Suprapubic skin (tissue), 4 donors: ENCODE measurements at regions not wholly inside any gene's neighbourhood (a gene's known extent, or its start where the extent isn't known, plus 50 kb on each side); places are given as distances from the start of the nearest gene placed in this dataset.

ENCODE experiments used
- DNase-seq, 2 donors: peaks; one replicate each; pipeline ENCODE4 v3.0.0-alpha.2; 2019; ENCODE audit warnings: low spot score in 2 of 2
- H3K27ac ChIP-seq: fragments of 200-600 bp; sonication (generic); one replicate; pipeline ENCODE4 v1.5.1; 2019
- H3K27me3 ChIP-seq: fragments of 200-600 bp; sonication (generic); one replicate; pipeline ENCODE4 v1.5.1; 2019
- H3K36me3 ChIP-seq: fragments of 200-600 bp; sonication (generic); one replicate; pipeline ENCODE4 v1.5.1; 2019
- H3K4me1 ChIP-seq: fragments of 200-600 bp; sonication (generic); one replicate; pipeline ENCODE4 v1.5.1; 2019
- H3K4me3 ChIP-seq: fragments of 200-600 bp; sonication (generic); one replicate; pipeline ENCODE4 v1.5.1; 2019; ENCODE audit warnings: mild to moderate bottlenecking
- H3K9me3 ChIP-seq: fragments of 200-600 bp; sonication (generic); one replicate; pipeline ENCODE4 v1.5.1; 2019
- CTCF ChIP-seq, 2 donors: fragments of 200-600 bp in 1 of 2; fragments of 450-650 bp in 1 of 2; sonication (generic) in 1 of 2; IDR thresholded peaks; one replicate each; pipeline ENCODE4 v1.5.1; 2016 to 2019; ENCODE audit warnings: antibody characterized with exemption in 2 of 2, mild to moderate bottlenecking in 1 of 2, moderate library complexity in 1 of 2
- EP300 ChIP-seq: sonication (generic); formaldehyde crosslinking; IDR thresholded peaks from one replicate; pipeline ENCODE4 v1.6.1; 2017; ENCODE audit warnings: antibody characterized with exemption
- POLR2A ChIP-seq, 2 donors: fragments of 450-650 bp; IDR thresholded peaks; one replicate each; pipeline ENCODE4 v1.6.1; 2017; ENCODE audit warnings: antibody characterized with exemption in 2 of 2, mild to moderate bottlenecking in 2 of 2, moderate library complexity in 2 of 2
- POLR2AphosphoS5 ChIP-seq, 3 donors: sonication (generic); formaldehyde crosslinking; IDR thresholded peaks; one replicate each; pipeline ENCODE4 v1.6.1; 2017; ENCODE audit warnings: antibody characterized with exemption in 3 of 3
- WGBS: methylation state at CpG from one replicate; pipeline ENCODE4 v1.1.5; 2018; 5-methylcytosine and 5-hydroxymethylcytosine counted together

- Histone ChIP-seq H3K4me3 (no peak overlapping the region), H3K27me3 (no peaks in the 10 kb centered on the region), H3K4me1 (no peaks in the 10 kb centered on the region), H3K9me3 (no peaks in the 10 kb centered on the region), H3K36me3 (no peaks in the 10 kb centered on the region), H3K27ac (no peak overlapping the region)
- TF ChIP-seq POLR2AphosphoS5 (IDR thresholded peaks at IDR 0.05) (no peak), POLR2A (IDR thresholded peaks at IDR 0.05) (no peak), CTCF (IDR thresholded peaks at IDR 0.05) (no peak), EP300 (no peak)
- no peak for DNase-seq
- 59% methylated on average over 1 of the region's 1 CpG for WGBS
Measured at GRCh38 chr7:80047856-80048459, 86.7 kb upstream of the GNAI1 start.

- no peak for DNase-seq
- no peak for TF ChIP-seq POLR2AphosphoS5 (IDR thresholded peaks at IDR 0.05)
- no peak for TF ChIP-seq EP300
- TF ChIP-seq POLR2A (IDR thresholded peaks at IDR 0.05), result no peak
- TF ChIP-seq CTCF (IDR thresholded peaks at IDR 0.05), result no peak
- H3K27me3 ChIP-seq, result no peaks in the 10 kb centered on the region
- H3K27ac ChIP-seq, result no peak overlapping the region
- H3K9me3 ChIP-seq, result no peaks in the 10 kb centered on the region
- no peaks in the 10 kb centered on the region for H3K36me3 ChIP-seq
- no peaks in the 10 kb centered on the region for H3K4me1 ChIP-seq
- no peak overlapping the region for H3K4me3 ChIP-seq
- 89% methylated on average over 1 of the region's 1 CpG for WGBS
Measured at GRCh38 chr7:80047032-80047431, 87.6 kb upstream of the GNAI1 start.

GRCh38 chr7:80044796-80045195 lies 89.8 kb upstream of the GNAI1 start:
- Histone ChIP-seq H3K36me3 (no peaks in the 10 kb centered on the region), H3K4me1 (no peaks in the 10 kb centered on the region), H3K27me3 (no peaks in the 10 kb centered on the region), H3K27ac (no peak overlapping the region), H3K9me3 (no peaks in the 10 kb centered on the region), H3K4me3 (no peak overlapping the region)
- WGBS, result 93% methylated on average over 4 of the region's 4 CpGs
- TF ChIP-seq POLR2AphosphoS5 (IDR thresholded peaks at IDR 0.05) (no peak), POLR2A (IDR thresholded peaks at IDR 0.05) (no peak), CTCF (IDR thresholded peaks at IDR 0.05) (no peak), EP300 (no peak)
- DNase-seq, result no peak

- 51% methylated on average over 3 of the region's 3 CpGs for WGBS
- no peak overlapping the region for H3K4me3 ChIP-seq
Measured at GRCh38 chr7:80040752-80041151, 93.9 kb upstream of the GNAI1 start.

GRCh38 chr7:80040335-80040734 lies 94.3 kb upstream of the GNAI1 start:
- no peak for DNase-seq
- Histone ChIP-seq H3K9me3 (no peaks in the 10 kb centered on the region), H3K36me3 (no peaks in the 10 kb centered on the region), H3K4me1 (no peaks in the 10 kb centered on the region), H3K27me3 (no peaks in the 10 kb centered on the region), H3K27ac (no peak overlapping the region), H3K4me3 (no peak overlapping the region)
- TF ChIP-seq POLR2AphosphoS5 (IDR thresholded peaks at IDR 0.05) (no peak), POLR2A (IDR thresholded peaks at IDR 0.05) (no peak), CTCF (IDR thresholded peaks at IDR 0.05) (no peak), EP300 (no peak)
- WGBS, result 90% methylated on average over 2 of the region's 2 CpGs

More at GRCh38 chr7:80040752-80041151, 93.9 kb upstream of the GNAI1 start:
- TF ChIP-seq POLR2A (IDR thresholded peaks at IDR 0.05), result no peak
- TF ChIP-seq CTCF (IDR thresholded peaks at IDR 0.05), result no peak
- no peak for TF ChIP-seq EP300
- TF ChIP-seq POLR2AphosphoS5 (IDR thresholded peaks at IDR 0.05), result no peak
- H3K27ac ChIP-seq, result no peak overlapping the region
- no peaks in the 10 kb centered on the region for H3K36me3 ChIP-seq
- H3K27me3 ChIP-seq, result no peaks in the 10 kb centered on the region
- no peaks in the 10 kb centered on the region for H3K9me3 ChIP-seq
- no peak for DNase-seq
- no peaks in the 10 kb centered on the region for H3K4me1 ChIP-seq
